ENCODE measurements at regions not wholly inside any gene's neighbourhood (a gene's known extent, or its start where the extent isn't known, plus 50 kb on each side); places are given as distances from the start of the nearest gene placed in this dataset.
"Not testable (repeated sequence)": the region's sequence is repeated elsewhere in the genome, so short reads cannot be mapped to it uniquely, and the experiment has no call there.

DNA sequence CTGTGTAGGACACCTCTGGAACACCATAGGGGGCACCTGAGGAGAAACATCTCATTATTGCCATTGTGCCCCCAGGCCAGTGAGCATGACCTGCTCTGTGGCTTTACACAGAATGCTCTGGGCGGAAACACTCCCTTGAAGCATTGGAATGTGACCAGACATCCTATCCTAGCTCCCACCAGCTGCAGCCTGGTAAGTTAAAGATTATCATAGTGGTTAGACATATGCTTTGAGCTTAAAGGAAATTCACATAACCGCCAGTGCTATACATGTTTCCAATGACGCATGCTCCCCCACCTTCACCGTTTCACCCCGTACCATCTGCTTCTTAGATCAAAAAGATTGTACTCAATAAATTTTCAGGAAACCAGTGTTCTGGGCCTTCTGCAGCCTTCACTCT lies 217.7 kb upstream of the CENPE start:
- DNase-seq, result no peak

DNA sequence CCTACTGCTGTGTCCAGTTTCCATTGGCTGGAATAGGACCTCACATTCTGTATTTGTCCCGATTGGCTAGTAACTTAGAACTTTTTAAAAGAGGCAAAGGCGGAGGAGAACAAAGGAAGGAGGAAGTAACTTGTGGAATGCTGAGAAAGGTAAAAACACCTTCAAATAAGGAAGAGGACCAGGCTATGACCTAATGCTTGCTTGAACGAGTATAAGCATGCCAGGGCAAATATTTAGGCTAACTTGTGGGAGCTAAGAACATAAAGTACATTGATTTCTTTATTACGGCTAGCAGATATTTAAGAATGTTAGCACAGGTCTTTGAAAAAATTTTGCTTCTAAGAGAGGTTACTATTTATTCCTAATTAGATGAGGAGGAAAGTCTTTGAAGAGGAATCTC lies 214.5 kb upstream of the CENPE start:
- DNase-seq, result not testable (repeated sequence)

GRCh38 chr4:103410386-103410785 lies 212.2 kb upstream of the CENPE start:
- DNase-seq, result no peak

- no peak for DNase-seq
Measured at GRCh38 chr4:103405415-103405814, 207.3 kb upstream of the CENPE start.

DNA sequence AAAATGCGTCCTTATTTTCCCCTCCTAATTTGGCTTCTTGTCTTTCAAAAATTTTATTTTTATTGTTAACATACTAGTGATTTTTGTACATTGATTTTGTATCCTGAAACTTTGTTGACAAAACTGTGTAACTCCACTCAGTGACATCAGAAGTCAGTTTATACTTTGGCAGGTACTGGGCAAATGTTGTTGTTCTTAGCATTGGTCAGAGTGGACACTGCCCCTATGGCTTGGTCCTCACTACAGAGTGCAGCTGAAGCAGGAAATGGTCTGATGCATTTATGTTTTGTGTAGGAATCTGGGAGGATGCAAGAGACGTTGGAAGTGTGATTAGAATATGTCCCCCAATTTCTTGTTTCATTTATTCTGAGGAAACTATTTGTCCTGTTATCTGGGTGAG lies 205.5 kb upstream of the CENPE start:
- DNase-seq, result no peak

DNA sequence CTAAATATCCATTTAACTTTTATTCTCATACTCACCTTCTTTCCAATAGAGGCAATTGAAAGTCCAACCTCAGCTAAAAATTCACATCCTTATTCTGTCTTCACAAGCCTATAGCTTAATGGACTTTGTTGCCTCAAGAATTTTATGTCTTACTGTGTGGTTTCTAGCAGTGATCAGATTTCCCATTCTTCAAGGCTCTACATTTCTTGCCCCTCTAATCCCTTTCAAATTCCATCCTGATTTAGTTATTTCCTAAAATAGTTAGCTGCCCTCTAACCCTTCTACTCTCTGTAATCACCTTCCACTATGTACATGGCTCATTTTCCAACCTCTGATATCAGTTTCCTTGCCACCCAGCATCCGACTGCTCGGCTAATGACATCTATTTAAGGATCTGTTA lies 204.1 kb upstream of the CENPE start:
- DNase-seq, result no peak

- DNase-seq, result no peak
Measured at GRCh38 chr4:103400405-103400804, 202.3 kb upstream of the CENPE start.

DNA sequence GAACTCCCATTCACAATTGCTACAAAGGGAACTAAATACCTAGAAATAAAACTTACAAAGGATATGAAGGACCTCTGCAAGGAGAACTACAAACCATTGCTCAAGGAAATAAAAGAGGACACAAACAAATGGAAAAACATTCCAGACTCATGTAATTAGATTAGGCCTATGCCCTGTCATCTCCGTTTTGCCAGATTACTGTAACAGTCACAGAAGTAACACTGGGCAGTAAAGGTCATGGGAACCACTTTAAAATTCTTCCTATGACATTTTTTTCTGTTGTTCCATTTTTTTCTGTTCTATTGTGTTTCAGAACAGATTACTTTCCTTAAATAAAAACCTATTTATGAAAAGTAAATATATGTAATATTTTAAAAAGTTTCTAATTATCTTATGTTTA lies 199.4 kb upstream of the CENPE start:
- DNase-seq, result no peak

- not testable (repeated sequence) for DNase-seq
Measured at GRCh38 chr4:103387508-103388011, 189.4 kb upstream of the CENPE start.

GRCh38 chr4:103385565-103385964 lies 187.4 kb upstream of the CENPE start:
- not testable (repeated sequence) for DNase-seq

GRCh38 chr4:103375278-103375677 lies 177.1 kb upstream of the CENPE start:
- no peak for DNase-seq

DNA sequence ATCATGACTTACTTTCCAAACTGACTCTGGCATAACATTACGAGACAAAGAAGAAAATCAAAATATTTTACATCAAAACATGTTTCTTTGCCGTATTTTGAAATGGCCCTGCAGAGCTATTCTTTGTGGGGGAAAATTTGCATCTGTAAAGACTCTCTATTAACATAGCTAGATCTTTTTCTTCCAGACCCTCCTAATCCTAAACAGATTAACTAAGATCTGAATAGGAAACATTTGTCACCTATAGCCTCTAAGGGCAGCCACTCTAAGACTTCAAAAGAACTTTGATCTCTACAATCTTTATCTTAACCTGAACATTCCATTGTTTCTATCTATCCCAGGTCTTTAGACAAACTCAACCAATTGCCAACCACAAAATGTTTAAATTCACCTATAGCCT lies 176.6 kb upstream of the CENPE start:
- DNase-seq, result no peak

- no peak for DNase-seq
Measured at GRCh38 chr4:103374306-103374705, 176.2 kb upstream of the CENPE start.

DNA sequence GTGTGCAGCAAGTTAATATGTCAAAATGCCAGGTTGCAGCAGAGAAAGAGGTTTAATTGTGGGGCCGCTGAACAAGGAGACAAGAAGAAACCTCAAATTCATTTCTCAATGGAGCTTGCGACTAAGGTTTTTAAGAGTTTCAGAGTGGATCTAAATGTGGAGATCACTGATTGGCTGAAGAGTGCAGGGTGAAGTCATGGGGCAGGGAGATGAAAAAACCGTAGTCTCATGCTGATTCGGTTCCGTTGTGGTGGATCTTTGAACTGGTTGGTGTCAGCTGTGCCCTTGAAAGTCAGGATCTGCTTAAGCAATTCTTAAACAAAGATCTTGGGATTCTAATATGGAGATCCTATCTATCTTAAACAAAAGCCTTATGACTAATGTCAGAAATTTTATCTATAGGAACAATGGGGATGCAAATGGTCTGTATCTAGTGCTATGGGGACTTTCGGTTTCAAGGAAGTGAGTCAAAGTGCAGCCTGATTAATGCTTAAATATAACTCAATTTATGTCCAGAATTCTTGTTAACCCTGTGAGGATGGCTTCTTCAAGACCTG lies 173.9 kb upstream of the CENPE start:
- no peak for DNase-seq

DNA sequence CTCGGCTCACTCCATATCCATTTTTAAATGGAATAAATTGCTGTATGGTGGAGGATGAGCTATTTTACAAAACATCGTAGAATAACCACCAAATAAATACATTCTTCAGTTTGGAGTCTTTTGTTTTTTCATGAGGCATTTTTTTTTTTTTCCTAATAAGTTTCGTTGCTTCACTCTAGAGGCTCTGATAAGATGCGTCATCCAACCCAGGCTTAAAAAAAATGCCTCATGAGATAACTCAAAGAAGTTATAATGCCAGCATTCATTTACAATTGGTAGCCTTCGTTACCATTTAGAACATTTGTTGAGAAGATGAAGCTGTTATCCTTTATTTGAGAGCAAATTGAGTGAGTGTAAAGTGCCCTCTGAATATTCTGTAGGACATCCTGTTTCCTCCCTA lies 172.2 kb upstream of the CENPE start:
- DNase-seq, result no peak

DNA sequence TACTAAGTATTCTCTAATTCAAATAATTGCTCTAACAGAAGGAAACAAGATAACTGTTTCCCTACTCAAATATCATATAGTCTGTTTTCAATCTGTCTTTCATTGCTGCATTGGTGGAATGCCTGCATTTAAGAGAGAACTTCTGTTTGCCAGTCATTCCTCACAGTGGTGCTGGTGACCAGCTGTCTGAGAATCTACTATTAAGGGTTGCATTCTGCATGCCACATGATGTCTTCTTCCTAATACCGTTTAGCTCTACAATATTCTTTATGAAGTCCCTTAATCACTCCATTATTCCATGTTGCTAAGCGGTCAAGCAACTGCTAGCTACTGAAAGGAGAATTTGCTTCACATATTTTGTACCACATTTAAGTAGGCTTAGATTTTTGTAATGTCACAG lies 167.1 kb upstream of the CENPE start:
- peak; percentile 15 for DNase-seq

- no peak for DNase-seq
Measured at GRCh38 chr4:103364083-103364482, 165.9 kb upstream of the CENPE start.

GRCh38 chr4:103361926-103362325 lies 163.8 kb upstream of the CENPE start:
- no peak for DNase-seq

DNA sequence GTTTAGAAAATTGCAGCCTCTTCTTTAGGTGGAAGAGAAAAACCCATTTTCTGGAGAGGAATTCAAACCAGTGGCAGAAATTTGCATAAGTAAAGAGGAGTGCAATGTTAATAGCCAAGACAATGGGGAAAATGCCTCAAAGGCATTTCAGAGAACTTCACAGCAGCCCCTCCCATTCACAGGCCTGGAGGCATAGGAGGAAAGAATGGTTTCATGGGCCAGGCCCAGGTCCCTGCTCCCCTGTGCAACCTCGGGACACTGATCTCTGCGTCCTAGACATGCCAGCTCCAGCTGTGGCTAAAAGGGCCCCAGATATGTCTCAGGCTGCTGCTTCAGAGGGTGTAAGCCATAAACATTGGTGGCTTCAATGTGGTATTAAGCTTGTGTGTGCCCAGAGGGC lies 161.8 kb upstream of the CENPE start:
- DNase-seq, result no peak

GRCh38 chr4:103354006-103354405 lies 155.9 kb upstream of the CENPE start:
- DNase-seq, result no peak

DNA sequence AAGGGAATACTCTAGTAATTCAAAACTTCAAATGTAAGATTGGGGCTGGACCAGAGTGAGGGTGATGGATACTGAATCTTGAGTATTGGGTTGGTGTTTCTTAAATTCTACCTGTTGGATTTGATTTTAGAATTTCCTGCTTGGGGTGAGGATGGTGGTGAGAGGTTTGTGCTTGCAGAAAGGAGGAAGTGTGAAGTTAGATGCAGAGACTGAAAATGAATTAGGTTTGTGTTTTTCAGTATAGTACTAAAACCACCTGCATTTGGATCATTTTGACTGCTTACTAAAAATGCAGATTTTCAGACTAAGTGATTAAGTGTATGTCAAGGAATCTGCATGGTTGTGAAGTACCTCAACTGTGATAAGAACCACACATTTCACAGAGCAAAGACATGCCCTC lies 131.5 kb upstream of the CENPE start:
- DNase-seq, result no peak

- DNase-seq, result no peak
Measured at GRCh38 chr4:103324811-103325210, 126.7 kb upstream of the CENPE start.

- DNase-seq, result no peak
Measured at GRCh38 chr4:103318327-103318726, 120.2 kb upstream of the CENPE start.

DNA sequence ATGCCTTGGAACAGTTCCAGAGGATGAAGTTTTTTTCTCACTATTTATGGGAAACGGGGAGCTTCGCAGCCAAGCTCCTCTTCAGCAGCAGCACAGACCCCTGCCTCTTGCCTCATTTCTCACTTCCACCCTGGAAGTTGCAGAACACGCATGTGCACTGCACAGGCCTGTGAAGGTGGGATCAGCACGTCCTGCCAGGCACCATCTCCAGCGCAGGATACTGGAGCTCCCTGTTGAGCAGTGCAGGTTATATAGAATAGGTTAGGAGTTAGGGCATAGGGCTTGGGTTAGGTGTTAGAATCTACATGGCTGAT lies 110.1 kb upstream of the CENPE start:
- DNase-seq, result no peak

Measured in skin of body (tissue), 1 donor.